GM08714 (cell line): ENCODE measurements at regions not wholly inside any gene's neighbourhood (a gene's known extent, or its start where the extent isn't known, plus 50 kb on each side); places are given as distances from the start of the nearest gene placed in this dataset.

Experiments used
- H3K4me3 ChIP-seq: fragments of 200-500 bp; sonication (Bioruptor generic); 2 replicates; pipeline ENCODE4 v1.5.1; 2014; ENCODE audit warnings: mild to moderate bottlenecking, low read length, inconsistent platforms
- ZNF274 ChIP-seq: IDR thresholded peaks from 2 replicates; pipeline ENCODE4 v1.6.1; 2012; ENCODE audit warnings: mild to moderate bottlenecking, low read depth, low read length

DNA sequence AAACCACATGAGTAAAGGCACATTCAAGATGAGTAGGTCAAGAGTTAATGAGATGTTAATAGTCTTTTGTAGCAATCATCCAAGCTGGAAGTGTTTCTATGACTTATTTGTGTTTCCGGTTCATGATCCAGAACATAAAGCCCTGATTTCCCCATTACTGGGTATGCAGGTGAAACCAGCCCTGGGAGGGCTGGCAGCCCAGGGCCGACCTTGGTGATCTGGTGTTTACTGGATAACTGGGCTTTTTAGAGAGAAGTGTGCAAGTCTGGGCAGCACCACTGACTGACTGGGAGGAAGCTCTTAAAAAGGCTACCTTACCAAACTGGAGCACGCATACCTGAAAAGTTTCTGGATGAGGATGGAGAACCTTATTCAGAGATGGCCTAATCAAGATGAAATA is 431.6 kb upstream of the VRK2 start:
- TF ChIP-seq ZNF274 = no peak
- no peak overlapping the region for H3K4me3 ChIP-seq

DNA sequence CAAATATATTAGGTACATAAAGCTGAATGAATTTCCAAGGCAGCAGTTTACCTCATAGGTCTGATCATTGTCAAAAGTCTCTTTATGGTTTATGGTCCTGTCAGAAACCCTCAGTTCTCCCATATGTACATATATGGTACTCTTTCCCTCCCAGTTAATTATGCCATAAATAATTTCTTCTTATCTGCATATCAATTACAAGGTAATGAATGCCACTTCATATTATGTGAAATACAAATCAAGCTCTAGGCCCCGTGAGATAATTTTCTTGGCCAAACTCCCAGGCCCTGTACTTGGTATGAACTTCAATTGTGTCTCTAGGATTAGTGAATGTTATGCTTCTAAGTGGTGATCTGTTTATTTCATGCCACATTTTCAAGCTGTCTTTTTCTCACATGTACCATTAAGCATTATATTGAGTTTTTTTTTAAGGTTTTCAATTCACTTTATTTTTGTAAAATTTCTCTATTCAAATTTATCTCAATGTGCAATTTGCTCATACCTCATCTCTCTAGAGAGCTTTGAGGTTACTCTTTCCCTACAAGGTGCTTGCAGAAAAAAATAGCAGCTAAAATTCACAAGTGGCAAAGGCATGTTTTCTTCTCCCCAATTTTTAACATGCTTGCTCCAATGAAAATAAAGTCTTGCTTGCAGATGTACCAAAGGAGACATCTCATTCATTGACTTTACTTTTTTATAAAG is 430.6 kb upstream of the VRK2 start:
- no peak for TF ChIP-seq ZNF274
- H3K4me3 ChIP-seq = no peak overlapping the region

DNA sequence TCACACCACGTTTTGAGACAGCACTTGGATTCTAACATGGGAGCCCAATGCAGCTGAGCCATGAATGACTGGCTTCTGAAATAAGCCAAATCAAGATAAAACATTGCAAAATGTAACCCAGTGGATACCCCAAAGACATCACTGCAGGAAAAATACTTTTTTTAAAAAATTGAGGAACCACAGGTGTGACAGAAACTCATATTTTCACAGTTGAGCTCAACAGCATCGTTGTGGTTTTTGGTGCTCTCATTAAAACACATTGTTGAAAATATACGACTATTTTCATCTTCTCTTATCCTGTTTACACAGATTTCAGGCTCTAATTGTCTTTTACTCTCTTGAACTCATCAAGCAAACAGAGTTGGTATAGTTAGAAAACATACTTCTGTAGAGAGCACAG is 429.3 kb upstream of the VRK2 start:
- H3K4me3 ChIP-seq = no peak overlapping the region
- no peak for TF ChIP-seq ZNF274

DNA sequence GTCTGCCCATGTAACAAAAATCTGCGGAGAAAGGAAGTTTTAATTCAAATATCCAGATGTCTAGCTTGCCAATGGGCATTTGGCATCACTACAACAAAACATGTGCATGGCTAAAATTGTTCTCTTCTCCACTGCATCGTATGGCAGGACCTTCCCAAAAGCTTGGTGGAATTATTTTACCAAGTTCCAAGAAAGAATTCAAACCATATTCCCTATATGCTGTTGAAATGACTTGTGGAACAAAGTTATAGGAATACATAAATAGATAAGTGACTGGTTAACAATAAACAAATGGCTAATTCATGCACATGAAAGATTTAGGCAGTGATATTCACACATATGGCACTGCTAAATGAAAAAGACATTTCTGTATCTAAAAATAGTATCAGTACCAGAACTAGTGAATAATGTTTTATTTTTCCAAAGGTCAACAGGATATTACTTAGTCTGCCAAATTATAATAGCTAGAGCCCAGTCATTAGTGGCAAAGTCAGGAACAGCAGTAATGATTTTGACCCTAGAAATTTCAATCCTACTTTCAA is 425.4 kb upstream of the VRK2 start:
- TF ChIP-seq ZNF274 = no peak
- H3K4me3 ChIP-seq = no peak overlapping the region

DNA sequence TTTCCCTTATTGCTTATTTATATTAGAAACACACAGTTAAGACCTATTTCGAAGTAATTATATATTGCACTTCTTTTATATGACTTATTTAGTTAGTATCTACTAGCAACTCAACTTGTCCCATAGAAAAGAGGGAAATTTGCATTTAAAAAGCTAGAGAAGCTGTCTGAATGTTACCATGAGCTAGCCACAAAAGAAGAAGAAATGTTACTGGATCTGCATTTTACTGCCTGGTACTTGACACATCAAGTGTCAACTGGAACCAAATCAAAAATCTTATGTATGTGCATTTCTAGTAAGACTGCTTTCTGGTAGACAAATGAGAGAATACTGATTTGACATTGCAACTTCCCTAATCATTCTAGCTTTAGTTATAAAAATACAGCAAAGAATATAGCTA is 424.6 kb upstream of the VRK2 start:
- no peak for TF ChIP-seq ZNF274
- H3K4me3 ChIP-seq = no peak overlapping the region

DNA sequence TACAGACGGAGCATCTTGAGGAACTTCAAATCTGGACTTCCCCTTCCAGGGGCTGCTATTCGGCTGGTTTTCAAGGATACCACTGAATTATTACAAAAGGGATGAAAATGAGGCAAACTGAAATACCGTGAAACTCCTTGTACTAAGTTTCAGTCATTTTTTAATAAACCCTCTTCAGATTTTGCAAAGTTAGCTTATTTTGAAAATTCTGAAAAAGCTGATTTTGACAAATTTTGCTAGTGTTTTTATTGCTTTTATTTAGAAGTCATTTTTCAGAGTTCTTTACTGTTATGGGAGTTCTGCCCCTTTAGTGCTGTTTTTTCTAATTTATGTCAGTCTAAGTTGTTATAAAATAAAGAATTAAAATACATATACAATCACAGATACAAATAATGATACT is 390.4 kb upstream of the VRK2 start:
- no peak for TF ChIP-seq ZNF274
- no peak overlapping the region for H3K4me3 ChIP-seq

DNA sequence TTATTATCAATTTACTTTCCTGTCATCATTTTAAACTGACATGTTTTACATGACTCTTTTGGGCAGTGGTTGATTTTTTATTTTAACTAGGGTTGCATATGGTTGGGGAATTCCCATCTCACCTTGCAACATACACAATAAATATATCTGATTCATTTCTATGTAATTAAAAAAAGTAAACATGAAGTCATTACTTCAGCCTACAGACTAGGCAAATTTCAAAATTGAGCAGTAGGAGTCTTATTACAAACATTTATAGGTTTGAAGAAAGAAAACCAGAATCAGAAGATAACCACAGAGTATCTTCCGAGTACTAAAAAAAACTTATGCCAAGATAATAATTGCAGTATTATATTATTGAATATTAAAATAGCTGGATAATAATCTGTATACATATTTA is 377.0 kb upstream of the VRK2 start:
- no peak for TF ChIP-seq ZNF274
- H3K4me3 ChIP-seq = no peak overlapping the region

DNA sequence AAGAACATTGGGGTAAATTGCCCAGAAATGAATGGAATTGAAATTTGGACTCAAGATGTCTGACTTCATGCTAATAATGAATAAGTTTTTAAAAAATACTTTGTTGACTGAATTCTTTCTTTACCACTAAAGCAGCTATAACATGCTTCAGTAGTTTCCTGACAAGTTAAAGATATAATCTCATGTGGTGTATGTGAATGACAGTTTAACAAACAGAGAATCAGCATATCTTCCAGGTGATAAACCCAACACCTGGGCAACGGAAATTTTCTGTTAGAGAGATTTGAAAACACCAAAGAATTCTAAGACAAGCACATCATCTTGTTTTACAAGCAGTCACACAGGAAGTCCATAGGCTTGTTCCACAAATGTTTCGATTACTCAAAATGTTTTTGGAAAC is 372.6 kb upstream of the VRK2 start:
- no peak overlapping the region for H3K4me3 ChIP-seq
- TF ChIP-seq ZNF274 = no peak

DNA sequence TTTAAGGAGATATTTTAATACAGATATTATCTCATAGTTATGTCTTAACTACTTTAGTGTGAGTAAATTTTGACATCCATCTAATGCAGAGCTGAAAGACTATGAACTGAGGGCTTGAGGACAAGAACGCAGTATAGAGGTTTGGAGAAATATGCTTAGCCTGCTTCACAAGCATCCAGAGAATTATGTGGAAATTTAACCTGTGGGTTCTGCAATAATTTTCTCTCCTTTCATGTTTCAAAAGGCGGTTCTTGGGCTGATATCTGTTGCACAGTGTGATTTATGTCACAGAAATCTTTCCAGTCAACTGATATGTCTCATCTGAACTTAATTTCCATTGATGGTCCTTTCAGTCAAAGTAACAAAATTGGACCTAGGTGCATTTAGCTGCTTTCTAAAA is 371.9 kb upstream of the VRK2 start:
- H3K4me3 ChIP-seq = no peak overlapping the region
- TF ChIP-seq ZNF274 = no peak

DNA sequence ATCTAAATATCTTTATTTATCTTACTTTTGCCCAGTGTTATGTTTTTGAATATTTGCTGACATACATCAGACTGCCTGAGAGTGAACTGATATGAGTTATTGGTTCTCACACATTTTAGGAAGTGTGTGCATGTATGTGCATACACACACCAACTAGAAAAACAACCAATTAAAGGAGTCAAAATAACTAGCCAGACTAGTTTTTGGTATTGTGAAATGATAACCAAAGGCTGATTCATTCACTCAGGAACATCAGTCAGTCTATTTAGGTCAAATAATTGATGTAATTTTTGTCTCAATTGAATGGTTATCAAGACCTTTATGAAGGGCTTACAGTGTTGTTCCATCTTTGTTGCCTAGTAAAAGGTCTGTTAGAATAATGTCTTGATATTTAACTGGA is 369.3 kb upstream of the VRK2 start:
- TF ChIP-seq ZNF274 = no peak
- H3K4me3 ChIP-seq = no peak overlapping the region

DNA sequence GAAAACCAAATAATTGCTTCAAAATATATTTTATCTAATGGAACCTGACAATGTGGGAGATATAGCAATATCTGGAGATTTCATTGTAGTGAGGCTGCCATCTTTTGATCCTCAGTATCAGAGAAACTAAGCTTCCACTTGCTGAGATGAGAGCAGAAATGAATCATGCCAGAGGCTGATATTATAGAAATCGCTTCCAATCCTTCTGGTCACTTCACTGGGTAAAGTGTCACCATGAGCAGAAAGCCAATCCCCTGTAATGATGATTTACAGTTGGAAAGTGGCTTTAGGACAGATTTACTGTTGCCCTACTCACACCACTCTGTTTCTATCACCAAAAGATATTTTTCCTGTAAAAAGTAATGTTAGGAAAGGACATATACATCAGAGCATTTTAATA is 365.0 kb upstream of the VRK2 start:
- H3K4me3 ChIP-seq = no peak overlapping the region
- no peak for TF ChIP-seq ZNF274

DNA sequence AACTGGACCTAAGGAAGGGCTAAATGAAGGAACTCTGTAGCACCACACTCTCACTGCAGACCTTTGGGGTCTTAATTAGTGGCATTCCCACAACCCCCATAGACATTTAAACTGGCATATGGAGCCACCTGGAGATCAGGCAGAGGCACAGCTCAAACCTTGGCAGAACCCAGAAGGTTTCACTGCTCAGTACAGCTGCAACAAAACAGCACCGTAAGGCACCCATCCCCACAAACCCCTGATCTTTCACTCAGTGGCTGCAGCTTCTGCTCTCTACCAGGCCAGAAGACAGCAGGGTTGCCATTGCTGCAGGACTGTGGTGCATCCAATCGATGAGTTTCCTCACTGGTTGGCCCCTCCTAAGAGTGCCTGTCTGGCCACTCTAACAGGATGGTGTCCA is 361.6 kb upstream of the VRK2 start:
- no peak for TF ChIP-seq ZNF274
- no peak overlapping the region for H3K4me3 ChIP-seq

DNA sequence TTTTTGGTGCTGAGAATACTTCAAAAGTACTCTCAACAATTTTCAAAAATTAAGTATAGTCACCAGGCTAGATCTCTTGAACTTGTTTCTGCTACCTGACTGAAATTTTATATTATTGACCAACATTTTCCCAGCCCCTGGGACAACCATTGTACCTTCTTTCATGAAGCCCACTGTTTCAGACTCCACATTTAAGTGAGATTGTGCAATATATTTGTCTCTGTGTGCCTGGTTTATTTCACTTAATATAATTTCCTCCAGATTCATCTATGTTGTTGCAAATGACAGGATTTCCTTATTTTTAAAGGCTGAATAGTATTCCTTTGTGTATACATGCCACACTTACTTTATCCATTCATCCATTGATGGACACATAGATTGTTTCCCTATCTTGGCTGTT is 354.2 kb upstream of the VRK2 start:
- no peak overlapping the region for H3K4me3 ChIP-seq
- no peak for TF ChIP-seq ZNF274

DNA sequence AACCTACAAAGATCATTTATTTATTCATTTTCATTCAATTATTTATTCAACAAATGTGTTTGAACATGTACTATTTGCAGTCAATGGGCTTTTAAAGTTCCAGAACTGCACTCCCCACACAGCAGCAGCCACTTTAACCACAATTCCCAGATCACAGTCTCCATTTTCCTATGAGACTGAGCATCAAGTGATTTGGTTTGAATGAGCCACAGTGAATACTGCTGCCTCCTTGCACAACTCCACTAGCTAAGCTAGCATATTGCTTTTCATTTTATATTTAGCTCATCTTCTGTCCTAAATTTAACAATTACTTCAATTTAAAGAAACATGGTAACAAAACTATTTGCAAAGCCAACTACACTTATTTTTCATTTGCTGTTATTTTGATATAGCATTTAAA is 353.4 kb upstream of the VRK2 start:
- H3K4me3 ChIP-seq = no peak overlapping the region
- TF ChIP-seq ZNF274 = no peak

DNA sequence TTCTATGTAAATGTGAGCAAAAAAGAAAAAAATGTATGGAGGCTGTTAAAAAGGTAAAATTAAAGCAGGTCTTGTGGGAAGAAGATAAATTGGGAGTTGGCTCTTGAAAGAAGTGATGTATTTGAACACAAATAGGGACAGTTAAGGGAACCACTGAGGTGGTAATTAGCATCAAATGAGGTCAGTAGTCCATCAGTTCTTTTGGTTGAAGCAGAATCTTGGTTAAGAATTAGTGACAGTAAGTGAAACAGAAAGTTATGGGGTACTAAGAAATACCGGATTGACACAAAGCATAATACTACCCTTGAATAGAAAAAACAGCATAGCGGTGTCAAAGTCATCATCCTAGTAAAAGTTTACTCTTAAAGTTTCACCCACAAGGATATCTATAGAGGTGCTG is 352.6 kb upstream of the VRK2 start:
- H3K4me3 ChIP-seq = no peak overlapping the region
- TF ChIP-seq ZNF274 = no peak

DNA sequence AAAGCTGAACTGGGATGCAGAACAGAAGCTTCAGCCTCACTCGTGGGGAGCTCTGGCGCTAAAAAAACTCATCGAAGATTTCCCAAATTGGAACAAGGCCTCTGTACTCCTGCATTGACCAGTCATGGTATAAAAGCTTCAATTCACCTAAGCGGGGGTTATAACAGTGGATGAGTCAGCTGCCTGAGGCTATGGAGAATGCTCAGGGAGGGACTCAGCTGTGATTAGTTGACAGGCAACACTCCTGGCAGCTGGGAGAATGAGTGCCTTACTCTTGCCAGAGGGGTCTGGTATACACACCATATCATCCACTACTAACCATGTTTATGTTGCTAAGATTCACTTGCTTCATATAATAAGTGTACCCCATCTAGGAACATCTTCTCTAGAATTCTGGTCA is 350.6 kb upstream of the VRK2 start:
- TF ChIP-seq ZNF274 = no peak

More for the DNA sequence above, 350.6 kb upstream of the VRK2 start:
- no peak overlapping the region for H3K4me3 ChIP-seq
